Right renal pelvis (tissue), 4 donors: ENCODE measurements at regions not wholly inside any gene's neighbourhood (a gene's known extent, or its start where the extent isn't known, plus 50 kb on each side); places are given as distances from the start of the nearest gene placed in this dataset.

ENCODE experiments used
- DNase-seq, 4 donors: peaks; one replicate each; pipeline ENCODE4 v3.0.0-alpha.2; 2013; ENCODE audit warnings: low read depth in 4 of 4, low spot score in 3 of 4, missing footprints in 1 of 4

DNA sequence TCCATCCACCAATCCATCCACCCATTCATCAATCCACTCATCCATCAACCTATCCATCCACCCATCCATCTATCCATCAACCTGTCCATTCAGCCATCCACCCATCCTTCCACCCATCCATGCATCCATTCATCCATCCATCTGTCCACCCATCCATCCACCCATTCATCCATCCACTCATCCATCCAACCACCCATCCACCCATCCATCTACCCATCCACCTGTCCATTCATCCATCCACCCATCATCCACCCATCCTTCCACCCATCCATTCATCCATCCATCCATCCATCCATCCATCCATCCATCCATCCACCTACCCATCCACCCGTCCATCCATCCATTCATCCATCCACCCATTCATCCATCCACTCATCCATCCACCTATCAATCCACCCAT is 195.8 kb downstream of the NXNL2 start:
- DNase-seq: no peak

DNA sequence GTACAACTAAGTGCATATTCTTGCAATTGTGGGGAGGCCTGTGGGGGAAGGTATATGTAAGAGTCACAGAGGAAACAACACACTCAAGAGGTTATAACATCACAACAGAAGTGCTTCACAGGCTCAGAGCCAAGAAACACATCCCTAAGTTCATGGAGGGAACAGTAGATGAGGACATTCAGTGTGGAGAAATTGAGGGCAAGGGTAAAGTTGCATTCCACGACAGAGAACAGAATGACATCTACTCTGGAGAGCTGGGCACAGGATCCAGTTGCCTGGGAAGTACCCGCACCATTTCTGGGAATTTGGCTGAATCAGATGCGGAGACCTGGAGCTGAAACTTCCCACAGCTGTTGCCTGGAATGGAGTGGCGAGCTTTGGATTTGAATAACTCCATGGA is 197.2 kb downstream of the NXNL2 start:
- DNase-seq: no peak

DNA sequence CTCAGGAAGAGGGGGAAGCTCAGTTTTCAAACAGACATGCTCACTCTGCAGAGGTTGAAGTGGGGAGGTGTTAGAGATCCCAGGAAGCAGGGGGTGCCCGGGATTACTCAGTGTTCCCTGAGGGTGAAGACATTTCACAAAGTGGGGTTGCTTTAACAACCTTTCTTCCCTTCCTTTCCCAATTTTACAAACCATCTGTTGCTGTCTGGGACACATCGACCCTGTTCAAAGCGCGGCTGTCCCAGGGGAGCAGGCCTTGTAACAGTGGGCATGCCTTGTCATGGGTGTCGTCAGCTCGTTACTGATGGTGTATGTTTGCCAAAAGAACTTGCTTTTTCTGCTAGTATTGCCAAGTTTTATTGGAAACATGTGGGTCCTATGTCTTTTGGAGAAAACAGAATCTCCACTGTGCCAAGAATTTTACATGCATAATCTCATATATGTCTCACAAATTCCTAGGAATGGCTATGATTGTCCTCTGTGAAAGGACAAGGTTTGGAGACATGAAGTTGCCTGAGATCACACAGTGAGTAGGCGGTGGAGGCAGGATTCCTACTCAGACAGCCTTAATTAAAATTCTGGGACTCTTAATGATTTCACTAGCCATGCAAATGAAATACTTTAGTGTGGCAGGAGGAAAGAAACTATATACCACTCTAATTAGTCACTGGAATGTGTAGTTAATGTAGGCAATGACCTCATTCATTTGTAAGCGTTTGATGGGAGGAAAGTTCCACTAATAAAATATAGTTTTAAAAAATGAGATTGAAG is 198.9 kb downstream of the NXNL2 start:
- no peak for DNase-seq

DNA sequence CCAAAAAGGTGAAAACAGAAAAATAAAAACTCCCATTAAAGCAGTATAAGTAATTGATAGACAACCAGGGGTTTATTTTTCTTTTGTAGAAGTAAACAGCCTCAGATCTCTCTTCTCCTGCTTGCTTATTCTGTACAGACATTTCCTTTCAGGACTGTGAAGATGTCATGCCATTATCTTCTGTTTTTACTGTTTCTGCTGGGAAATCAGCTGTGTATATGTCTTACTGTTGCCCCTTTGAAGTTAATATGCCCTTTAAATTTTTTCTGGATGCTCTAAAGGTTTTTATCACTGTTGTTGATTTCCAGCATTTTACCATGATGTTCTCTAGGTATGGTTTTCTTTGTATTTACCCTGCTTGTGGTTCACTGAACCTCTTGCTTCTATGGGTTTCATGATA is 199.5 kb downstream of the NXNL2 start:
- no peak for DNase-seq

DNA sequence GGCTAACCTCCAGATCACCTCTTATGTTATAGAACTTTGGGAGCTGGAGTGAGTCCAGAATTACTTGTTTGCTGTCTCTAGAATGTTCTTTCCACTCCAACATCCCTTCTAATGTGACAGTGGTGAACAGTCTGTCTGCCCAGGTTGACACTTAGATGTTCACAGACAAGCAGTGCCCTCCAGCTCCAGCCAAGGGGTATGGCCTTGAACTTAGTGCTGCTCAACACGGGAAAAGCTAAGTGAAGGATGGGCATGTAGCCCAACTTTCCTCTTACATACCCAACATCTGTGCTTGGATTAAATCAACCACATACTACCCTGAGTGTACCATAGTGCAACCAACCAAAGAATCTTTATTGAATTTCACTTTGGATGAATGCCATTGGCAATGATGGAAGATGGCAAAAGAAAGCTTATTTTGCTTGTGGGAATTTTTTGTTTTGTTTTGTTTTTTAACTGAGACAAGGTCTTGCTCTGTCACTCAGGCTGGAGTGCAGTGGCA is 201.2 kb downstream of the NXNL2 start:
- no peak for DNase-seq

DNA sequence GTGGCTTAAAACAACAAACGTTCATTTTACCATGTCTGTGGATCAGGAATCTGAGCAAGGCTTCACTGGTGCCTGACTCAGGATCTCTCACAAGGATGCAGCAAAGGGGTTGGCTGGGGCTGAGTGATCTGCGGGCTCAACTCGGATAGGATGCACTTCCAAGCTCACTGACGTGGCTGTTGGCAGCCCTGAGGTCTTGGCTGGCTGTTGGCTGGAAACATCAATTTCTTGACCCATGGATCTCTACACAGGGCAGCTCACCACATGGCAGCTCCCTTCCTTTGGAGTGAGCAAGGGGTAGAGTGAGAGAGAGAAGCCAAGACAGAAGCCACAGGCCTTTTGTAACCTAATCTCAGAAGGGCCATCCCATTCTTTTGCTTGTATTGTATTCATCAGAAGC is 202.1 kb downstream of the NXNL2 start:
- DNase-seq: no peak

DNA sequence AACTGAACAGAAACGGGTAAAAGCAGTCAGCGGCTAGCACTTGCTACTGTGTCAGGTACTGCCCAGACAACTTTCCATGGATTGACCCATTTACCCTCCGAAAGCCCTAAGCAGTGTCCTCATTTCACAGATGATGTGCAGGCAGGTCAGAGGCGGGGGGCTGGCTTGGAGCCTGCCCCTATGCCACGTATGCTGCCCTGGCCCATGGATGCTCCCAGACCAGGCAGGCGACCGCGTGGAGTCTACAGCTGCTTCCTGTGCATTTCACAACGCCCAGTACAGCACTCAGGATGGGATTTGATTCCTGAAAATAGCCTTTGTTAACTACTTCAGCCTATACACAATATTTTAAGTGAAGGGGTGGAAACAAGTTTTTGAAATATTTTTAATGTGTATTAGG is 202.9 kb downstream of the NXNL2 start:
- DNase-seq: no peak

DNA sequence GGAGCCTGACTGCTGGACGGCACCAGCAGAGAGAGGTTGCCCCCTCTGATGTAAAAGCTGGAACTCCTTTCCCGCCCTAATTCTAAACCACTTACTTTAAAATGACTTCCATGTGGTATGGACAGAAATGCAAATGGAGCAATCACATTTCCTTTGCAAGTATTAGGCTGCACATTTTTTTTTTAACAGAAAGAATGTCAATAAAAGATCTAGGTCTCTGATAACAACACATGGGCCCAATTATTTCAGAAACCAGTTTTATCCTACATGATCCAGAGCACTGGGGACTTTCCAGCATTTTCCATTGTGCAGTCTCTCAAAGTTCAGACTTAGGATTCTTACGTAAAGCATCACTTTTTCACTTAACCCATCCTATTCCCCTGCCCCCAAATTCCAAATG is 203.7 kb downstream of the NXNL2 start:
- no peak for DNase-seq

DNA sequence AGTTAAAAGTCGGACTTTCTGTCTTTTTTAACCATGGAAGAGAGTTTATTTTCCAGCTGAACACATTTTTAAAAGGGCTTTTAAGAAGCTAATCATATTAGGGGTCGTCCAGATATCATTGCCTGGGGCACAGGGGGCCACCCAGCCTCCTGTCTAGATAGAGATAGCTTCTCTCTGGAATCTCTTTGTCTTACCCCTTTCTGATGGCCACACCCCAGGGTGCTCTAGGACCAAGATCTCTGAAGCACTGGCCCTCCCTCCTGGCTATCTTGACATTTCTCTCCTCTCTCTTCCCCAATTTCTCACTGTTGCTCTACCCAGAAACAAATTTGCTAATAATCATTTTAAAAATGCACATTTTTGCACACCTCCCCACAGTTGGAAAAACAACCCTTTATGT is 204.4 kb downstream of the NXNL2 start:
- DNase-seq: no peak

DNA sequence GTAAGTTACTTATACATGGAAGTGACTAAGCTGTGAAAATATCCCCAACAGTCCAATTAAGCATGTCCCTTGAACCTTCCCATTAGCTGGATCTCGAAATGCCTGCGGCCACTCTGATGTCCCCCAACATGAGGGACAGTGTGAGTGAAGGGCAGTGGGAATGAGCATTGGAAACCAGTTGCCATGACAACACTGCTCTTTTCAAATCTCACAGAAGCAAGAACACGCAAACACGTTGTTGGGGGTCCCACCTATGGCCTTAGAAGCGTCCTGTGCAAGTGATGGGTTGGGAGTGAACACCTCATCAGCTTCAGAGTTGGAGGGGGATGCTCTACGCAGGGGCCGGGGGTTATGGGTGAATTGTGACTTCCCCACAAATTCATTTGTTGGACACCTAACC is 205.9 kb downstream of the NXNL2 start:
- DNase-seq: no peak

DNA sequence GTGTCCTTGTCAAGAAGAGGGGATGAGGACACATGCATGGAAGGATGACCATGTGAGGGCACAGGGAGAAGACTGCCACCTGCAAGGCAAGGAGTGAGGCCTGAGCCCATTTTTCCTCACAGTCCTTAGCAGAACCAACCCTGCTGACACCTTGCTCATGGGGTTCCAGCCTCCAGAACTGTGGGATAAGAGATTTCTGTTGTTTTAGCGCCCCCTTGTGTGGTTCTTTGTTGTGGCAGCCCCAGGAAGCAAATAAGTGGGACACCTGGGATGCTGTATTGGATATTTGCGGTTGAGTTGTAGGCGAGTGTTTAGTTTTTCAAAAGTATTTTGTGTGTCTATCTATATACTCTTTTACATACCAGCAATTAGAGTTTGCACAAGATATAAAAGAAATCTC is 206.4 kb downstream of the NXNL2 start:
- no peak for DNase-seq

DNA sequence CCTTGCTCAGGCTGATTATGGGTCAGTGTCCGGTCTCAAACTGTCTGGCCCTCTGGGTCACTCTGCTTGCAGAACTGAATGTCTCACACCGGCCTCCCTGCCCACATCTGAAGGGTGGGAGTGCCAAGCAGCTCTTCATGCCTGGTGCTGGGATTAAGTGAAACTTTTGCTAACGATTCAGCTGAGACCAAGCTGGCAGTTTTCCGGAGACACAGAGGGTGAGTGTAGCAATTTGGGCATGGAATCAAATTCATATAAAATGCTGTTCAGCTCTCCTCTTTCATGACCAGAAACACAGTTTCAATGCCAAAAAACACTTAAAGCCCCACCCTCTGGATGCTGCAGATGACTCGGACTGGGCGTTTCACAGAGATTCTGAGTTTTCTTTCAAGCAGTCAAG is 207.5 kb downstream of the NXNL2 start:
- DNase-seq: no peak

DNA sequence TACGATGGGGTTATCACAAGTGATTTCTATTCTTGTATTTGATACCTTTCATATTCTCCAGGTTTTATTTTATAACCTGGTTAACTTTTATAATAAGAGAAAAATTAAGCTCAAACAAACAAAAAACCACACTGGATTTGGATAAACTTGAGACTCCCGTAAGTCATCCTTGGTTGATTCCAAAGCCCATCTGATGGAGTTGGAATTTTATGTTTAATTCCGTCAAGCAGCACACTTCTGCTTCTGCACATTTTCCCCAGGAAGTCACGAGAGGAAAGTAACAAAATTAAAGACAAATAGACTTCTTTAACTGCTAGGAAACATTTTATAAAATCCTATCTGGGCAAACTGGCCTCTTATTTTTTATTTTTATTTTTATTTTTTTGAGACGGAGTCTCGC is 207.9 kb downstream of the NXNL2 start:
- DNase-seq: no peak

DNA sequence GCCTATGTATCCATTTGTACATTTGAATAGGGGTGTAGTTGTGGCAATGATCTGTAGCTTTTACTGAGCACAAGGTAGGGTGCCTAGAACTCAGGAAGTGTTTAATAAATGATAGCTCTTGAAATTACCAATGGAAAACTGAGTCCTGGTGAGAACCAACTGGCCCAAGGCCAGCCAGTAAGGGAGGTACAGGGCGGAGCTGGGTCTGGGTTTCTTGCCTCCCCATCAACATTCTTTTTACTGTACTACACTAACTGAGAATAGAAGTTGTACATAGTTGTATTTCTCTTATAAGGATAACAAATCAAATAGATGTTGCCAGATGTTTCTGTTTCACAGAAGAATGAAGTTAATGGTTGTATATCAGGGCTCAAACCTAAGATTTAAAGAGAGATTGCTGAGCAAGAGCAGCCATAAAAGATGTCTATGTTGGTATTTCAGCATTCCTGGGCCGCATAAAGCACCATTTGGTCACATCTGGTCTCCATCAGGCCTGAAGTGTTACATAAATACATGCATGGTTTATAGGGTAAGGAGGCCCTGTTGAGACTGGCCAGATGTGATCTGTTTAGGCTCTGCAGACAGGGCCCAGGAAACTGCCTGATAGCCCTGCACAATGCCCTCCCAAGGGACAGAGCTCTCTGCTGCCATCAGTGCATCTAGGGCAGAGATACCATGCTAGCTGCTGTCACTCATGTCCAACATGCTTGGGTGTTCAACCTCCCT is 210.5 kb downstream of the NXNL2 start:
- peak; percentile 68 to 80 (median 76) for DNase-seq

DNA sequence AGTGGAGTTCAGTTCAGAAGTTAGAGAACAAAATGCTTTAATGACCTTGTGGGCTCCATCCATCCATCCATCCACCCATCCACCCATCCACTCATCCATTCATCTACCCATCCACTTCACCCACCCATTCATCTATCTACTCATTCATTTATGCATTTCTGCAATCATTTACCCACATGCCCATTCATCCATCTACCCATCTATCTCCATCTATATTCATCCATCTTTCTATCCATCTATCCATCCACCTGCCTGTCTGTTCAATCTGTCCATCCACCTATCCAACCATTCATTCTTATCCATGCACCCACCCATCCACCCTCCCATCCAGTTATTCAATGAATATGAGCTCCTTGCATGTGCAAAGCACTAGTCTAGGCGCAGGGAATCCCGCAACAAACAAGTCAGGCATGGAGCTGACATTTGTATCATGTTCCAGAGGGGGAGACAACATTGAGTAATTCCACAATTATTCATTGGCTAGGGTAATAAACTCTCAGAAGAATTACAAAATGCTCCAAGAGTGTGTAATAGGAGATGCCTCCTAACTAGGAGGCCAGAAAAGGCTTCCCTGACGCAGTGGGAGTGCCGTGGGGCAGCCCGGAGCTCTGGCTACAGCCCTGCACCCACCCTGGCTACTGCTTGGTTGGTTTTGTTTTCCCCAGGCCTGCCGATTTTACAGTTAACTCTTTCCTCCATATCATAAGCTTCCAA is 211.2 kb downstream of the NXNL2 start:
- DNase-seq: no peak

DNA sequence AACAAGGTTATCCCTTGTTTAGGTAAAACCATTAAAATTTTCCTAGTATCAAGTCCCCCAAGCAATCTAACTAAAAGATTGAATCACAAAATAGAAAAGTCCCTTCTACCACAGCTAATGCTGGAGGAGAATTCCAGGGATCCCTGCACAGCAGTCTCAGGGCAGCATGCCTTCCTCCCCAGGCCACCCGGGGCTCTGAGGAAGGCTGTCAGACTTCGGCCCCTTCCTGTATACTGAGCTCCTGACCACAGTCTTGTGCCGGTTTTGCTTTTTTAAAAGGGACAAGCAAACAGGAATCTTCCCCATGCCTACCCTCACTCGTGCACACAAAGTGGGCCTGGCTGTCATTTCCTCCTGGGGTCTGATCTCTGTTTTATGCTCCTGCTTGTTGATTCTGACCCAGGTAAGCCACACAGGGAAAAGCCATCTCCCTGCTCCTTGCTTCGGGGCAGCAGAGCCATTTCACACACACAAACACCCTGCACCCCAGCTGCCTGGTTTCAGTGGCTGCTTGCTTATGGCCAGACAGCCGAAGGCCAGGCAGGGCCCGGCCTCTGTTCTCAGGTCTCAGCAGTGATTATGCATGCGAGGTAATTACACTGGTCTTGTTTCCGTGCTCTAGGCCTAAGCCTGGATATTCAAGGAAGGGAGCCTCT is 211.9 kb downstream of the NXNL2 start:
- DNase-seq: no peak

DNA sequence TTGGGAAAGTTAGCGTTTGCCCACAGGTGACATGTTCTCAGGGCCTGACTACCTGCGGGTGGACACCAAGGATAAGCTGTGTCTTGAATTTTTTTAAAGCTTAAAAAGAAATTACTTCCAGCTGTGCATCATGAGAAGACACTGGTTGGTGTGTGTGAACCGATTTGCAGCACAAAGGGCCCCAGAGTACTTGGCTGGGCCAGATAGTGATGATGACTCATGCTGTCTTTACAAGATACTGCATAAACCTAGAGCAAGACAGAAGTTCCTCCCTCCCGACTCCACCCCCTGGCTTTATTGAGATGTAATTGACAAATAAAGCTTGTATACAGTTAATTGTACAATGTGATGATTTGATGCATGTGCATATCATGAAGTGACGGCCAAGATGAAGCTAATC is 212.8 kb downstream of the NXNL2 start:
- DNase-seq: no peak

DNA sequence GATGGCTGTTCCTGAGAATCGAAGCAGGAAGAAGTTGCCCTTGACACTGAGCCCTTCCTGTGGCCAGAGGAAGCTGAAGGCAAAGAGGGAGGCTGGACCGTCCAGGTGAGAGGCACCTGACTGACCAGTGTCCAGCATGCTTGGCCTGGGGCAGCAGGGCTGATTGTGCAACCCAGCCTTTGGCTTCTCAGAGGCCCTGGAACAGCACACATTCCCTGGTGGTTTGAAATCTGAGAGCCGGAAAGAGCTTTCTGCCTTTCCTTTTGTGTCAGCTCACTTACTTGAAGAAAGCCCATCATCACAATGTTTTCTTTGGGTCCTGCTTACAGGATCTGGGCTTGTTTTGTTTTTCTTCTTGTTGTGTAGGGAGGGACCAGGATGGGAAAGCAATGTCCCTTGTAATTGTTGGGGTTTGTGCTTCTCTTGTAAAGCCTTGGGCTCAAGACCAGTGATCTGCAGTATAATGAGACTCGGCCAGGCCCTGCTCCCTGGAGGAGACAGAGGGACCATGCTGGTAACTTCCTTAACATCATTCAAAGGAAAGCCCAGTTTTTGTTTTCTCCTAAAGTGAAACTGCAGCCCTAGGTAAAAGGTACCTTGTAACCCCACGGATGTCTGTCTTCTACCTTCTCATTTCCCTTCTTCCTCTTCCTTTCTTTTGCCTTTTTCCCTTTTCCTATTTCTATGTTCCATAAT is 213.7 kb downstream of the NXNL2 start:
- no peak for DNase-seq

DNA sequence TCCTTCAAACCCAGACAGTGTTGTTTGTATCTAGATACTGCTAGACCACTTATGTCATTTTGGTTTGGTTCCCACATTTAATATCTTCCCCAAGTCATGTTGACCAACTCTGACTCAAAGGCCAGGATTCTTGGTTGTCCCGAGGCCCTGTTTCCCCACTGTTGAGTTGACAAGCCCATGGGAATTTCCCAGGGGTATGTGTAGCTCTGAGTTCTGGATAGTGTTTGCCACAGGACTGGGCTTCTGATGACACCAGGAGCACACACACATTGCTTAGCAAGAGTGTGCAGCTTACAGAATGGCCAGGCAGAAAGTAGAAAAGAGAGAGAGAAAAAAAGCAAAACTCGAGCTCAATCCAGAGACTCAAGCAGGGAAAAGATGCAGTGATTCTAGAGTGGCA is 214.4 kb downstream of the NXNL2 start:
- DNase-seq: no peak

DNA sequence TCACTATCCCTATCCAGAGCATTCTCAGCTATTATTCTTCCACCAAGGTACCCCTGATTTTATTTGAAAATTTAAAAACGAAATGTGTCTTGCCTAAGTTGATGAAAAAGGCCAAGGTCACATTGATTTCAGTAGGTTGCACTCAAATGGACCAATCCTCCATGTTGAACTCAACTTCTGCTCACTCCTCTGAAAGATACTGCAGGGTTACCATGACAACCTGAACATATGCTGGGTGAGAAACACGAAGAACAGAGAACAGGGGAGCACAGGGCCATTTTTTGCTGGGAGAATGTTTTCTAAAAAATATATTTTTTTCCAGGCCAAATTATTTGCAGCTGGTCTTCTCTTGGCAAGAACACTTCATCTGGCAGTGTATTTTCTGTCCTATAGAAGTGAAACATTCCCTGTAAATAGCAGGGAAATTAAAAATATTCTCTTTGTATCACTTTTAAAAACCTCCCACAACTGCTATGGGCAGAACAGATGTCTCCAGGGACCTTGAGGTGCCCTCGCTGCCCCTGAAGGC is 215.9 kb downstream of the NXNL2 start:
- no peak for DNase-seq
